NT2/D1 (cell line): ENCODE measurements at regions not wholly inside any gene's neighbourhood (a gene's known extent, or its start where the extent isn't known, plus 50 kb on each side); places are given as distances from the start of the nearest gene placed in this dataset.

Experiments
- YY1 ChIP-seq: IDR thresholded peaks from 2 replicates; pipeline ENCODE4 v1.6.1; 2011; ENCODE audit not compliant: insufficient read length, insufficient read depth
- ZNF274 ChIP-seq: IDR thresholded peaks from 2 replicates; pipeline ENCODE4 v1.6.1; 2011; ENCODE audit warnings: mild to moderate bottlenecking, low read depth, low read length

DNA sequence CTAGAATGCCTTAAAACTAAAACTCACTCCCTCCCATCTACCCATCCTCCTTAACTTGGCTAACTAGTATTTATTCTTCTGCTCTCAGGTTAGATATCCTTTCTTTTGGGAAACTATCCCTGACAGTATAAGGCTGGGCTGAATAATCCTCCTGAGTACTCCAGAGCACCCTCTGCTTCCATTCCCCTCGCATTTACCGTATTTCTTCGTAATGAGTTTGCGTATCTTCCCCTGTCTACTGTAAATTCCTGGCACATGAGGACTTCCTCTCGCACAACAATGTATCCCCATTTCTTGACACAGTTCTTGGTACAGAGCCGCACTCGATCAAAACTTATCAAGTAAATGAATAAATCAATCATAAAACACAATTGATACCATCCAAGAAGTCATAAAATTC, 82.9 kb upstream of the AKAP13 start:
- TF ChIP-seq YY1 (no peak), ZNF274 (no peak)
